H1 (cell line): ENCODE measurements at regions not wholly inside any gene's neighbourhood (a gene's known extent, or its start where the extent isn't known, plus 50 kb on each side); places are given as distances from the start of the nearest gene placed in this dataset.

Experiments used
- CTCF ChIA-PET: fragments of 300-600 bp; sonication (Branson Sonifier 250); formaldehyde crosslinking; loops from one replicate; lab custom pipeline; 2021; ENCODE audit not compliant: partially characterized antibody; lab: Charles Lee
- POLR2A ChIA-PET: fragments of 300-600 bp; sonication (Branson Sonifier 250); formaldehyde crosslinking; loops from one replicate; lab custom pipeline; 2021; ENCODE audit warnings: inconsistent platforms; ENCODE audit not compliant: partially characterized antibody; lab: Charles Lee
- DNase-seq, 2 experiments: peaks; one replicate each; pipeline versions ENCODE4 v3.0.0 to v3.0.0-alpha.2; 2010 to 2022; ENCODE audit warnings: low spot score in 2 of 2, low read depth in 1 of 2, mixed read lengths in 1 of 2
- FAIRE-seq: peaks from 2 replicates; lab custom pipeline; 2011; peaks lifted over from hg19 to GRCh38; lab: Jason Lieb, UNC
- H2AFZ ChIP-seq: 2 replicates; pipeline ENCODE4 v1.8.1; 2012; ENCODE audit warnings: low read length, inconsistent platforms
- H2AK5ac ChIP-seq: 2 replicates; pipeline ENCODE4 v1.6.1; 2013; ENCODE audit warnings: low read depth, low read length
- H2BK120ac ChIP-seq: replicated peaks from 2 replicates; pipeline ENCODE3; 2013; ENCODE audit warnings: low read depth, low read length, inconsistent platforms
- H2BK12ac ChIP-seq: 2 replicates; pipeline ENCODE4 v1.6.1; 2013; ENCODE audit warnings: low read depth, low read length
- H2BK15ac ChIP-seq: 2 replicates; pipeline ENCODE4 v1.6.1; 2013; ENCODE audit warnings: low read length
- H2BK20ac ChIP-seq: 2 replicates; pipeline ENCODE4 v1.6.1; 2013; ENCODE audit warnings: low read length
- H2BK5ac ChIP-seq: 2 replicates; pipeline ENCODE4 v1.6.1; 2013; ENCODE audit warnings: low read depth, low read length
- H3K14ac ChIP-seq: 2 replicates; pipeline ENCODE4 v1.6.1; 2013; ENCODE audit warnings: inconsistent platforms; ENCODE audit not compliant: insufficient read length
- H3K18ac ChIP-seq: 2 replicates; pipeline ENCODE4 v1.6.1; 2013; ENCODE audit warnings: low read length; ENCODE audit errors: extremely low read depth
- H3K23ac ChIP-seq: 2 replicates; pipeline ENCODE4 v1.6.1; 2013; ENCODE audit warnings: inconsistent platforms; ENCODE audit not compliant: insufficient read length
- H3K23me2 ChIP-seq: 2 replicates; pipeline ENCODE4 v1.6.1; 2013; ENCODE audit warnings: low read depth, low read length
- H3K27ac ChIP-seq: 2 replicates; pipeline ENCODE4 v1.6.1; 2011; ENCODE audit warnings: low read depth, low read length, inconsistent platforms
- H3K27me3 ChIP-seq, 4 experiments: replicated peaks in 1 of 4; 1 replicate in 1 of 4; 2 replicates in 3 of 4; pipeline versions ENCODE4 v1.6.1 to v1.8.1; 2011 to 2013; ENCODE audit warnings: low read length in 3 of 4, mild to moderate bottlenecking in 3 of 4, inconsistent platforms in 2 of 4, mixed read lengths in 2 of 4, moderate library complexity in 1 of 4; ENCODE audit not compliant: control insufficient read depth in 3 of 4, insufficient read depth in 3 of 4; ENCODE audit errors: extremely low read depth in 1 of 4
- H3K36me3 ChIP-seq, 4 experiments: 2 replicates each; pipeline versions ENCODE4 v1.6.1 to v1.8.1; 2011 to 2013; ENCODE audit warnings: mild to moderate bottlenecking in 4 of 4, low read length in 3 of 4, moderate library complexity in 2 of 4, control low read depth in 1 of 4, inconsistent platforms in 1 of 4; ENCODE audit not compliant: insufficient read depth in 4 of 4, control insufficient read depth in 2 of 4
- H3K4ac ChIP-seq: replicated peaks from 2 replicates; pipeline ENCODE3; 2013; ENCODE audit warnings: low read length, low read depth, mixed read lengths, inconsistent platforms; ENCODE audit not compliant: insufficient read length
- H3K4me1 ChIP-seq, 4 experiments: replicated peaks in 1 of 4; 1 replicate in 1 of 4; 2 replicates in 3 of 4; pipeline versions ENCODE4 v1.6.1 to v1.8.1; 2011 to 2013; ENCODE audit warnings: low read length in 3 of 4, inconsistent platforms in 2 of 4, mixed read lengths in 1 of 4; ENCODE audit not compliant: insufficient read depth in 4 of 4, control insufficient read depth in 3 of 4
- H3K4me2 ChIP-seq, 2 experiments: 2 replicates each; pipeline versions ENCODE4 v1.6.1 to v1.8.1; 2011 to 2013; ENCODE audit warnings: low read depth in 2 of 2, low read length in 2 of 2, control low read depth in 1 of 2, inconsistent platforms in 1 of 2, mild to moderate bottlenecking in 1 of 2; ENCODE audit not compliant: insufficient read depth in 1 of 2
- H3K4me3 ChIP-seq, 4 experiments: fragments of 200-600, 300-600 bp in 1 of 4; sonication (generic), shearing (Covaris generic), sonication (Bioruptor Twin) in 1 of 4; 2 replicates each; pipeline versions ENCODE4 v1.5.1 to v1.8.1; 2011 to 2016; ENCODE audit warnings: low read length in 4 of 4, low read depth in 3 of 4, control low read depth in 2 of 4, inconsistent platforms in 2 of 4, mild to moderate bottlenecking in 2 of 4, mixed read lengths in 1 of 4, moderate library complexity in 1 of 4; ENCODE audit not compliant: insufficient read depth in 2 of 4; ENCODE audit errors: extremely low read depth in 1 of 4
- H3K56ac ChIP-seq: replicated peaks from 2 replicates; pipeline ENCODE3; 2013; ENCODE audit warnings: low read depth, mild to moderate bottlenecking, mixed read lengths, low read length, inconsistent platforms; ENCODE audit not compliant: insufficient read length
- H3K79me1 ChIP-seq: 2 replicates; pipeline ENCODE4 v1.6.1; 2013; ENCODE audit warnings: low read depth, low read length, control low read depth
- H3K79me2 ChIP-seq, 2 experiments: 2 replicates each; pipeline versions ENCODE4 v1.6.1 to v1.8.1; 2012 to 2013; ENCODE audit warnings: low read length in 2 of 2, mild to moderate bottlenecking in 2 of 2, inconsistent platforms in 1 of 2; ENCODE audit not compliant: insufficient read depth in 2 of 2, control insufficient read depth in 1 of 2
- H3K9ac ChIP-seq, 4 experiments: replicated peaks in 1 of 4; 1 replicate in 1 of 4; 2 replicates in 3 of 4; pipeline versions ENCODE4 v1.6.1 to v1.8.1; 2011 to 2013; ENCODE audit warnings: low read depth in 3 of 4, low read length in 3 of 4, control low read depth in 2 of 4, mild to moderate bottlenecking in 2 of 4, moderate library complexity in 2 of 4, inconsistent platforms in 1 of 4; ENCODE audit errors: extremely low read depth in 1 of 4
- H3K9me3 ChIP-seq, 2 experiments: 2 replicates each; pipeline versions ENCODE4 v1.6.1 to v1.8.1; 2012 to 2013; ENCODE audit warnings: mild to moderate bottlenecking in 2 of 2, moderate library complexity in 2 of 2, control low read depth in 1 of 2, inconsistent platforms in 1 of 2, low read depth in 1 of 2, low read length in 1 of 2, mixed read lengths in 1 of 2; ENCODE audit not compliant: insufficient read depth in 2 of 2
- H4K20me1 ChIP-seq, 2 experiments: replicated peaks in 1 of 2; 2 replicates each; pipeline versions ENCODE3 to v1.8.1; 2011 to 2013; ENCODE audit warnings: inconsistent platforms in 2 of 2, low read length in 2 of 2, mild to moderate bottlenecking in 1 of 2; ENCODE audit not compliant: insufficient read depth in 2 of 2, control insufficient read depth in 1 of 2
- H4K5ac ChIP-seq: 2 replicates; pipeline ENCODE4 v1.6.1; 2013; ENCODE audit warnings: low read length, low read depth, mixed read lengths, inconsistent platforms; ENCODE audit not compliant: insufficient read length
- H4K8ac ChIP-seq: 2 replicates; pipeline ENCODE4 v1.8.0; 2013; ENCODE audit warnings: mild to moderate bottlenecking, moderate library complexity, low read length, inconsistent platforms; ENCODE audit not compliant: insufficient read depth; ENCODE audit errors: extremely low read depth
- H4K91ac ChIP-seq: replicated peaks from 2 replicates; pipeline ENCODE3; 2013; ENCODE audit warnings: low read length, mixed read lengths, inconsistent platforms; ENCODE audit not compliant: insufficient read length
- ASH2L ChIP-seq: fragments of 200-600, 300-600 bp; sonication (generic); IDR thresholded peaks from one replicate; pipeline ENCODE4 v1.7.1; 2017; ENCODE audit warnings: low read length
- HDAC6 ChIP-seq: IDR thresholded peaks from one replicate; pipeline ENCODE4 v1.7.1; 2012; ENCODE audit warnings: low read depth, mild to moderate bottlenecking, inconsistent platforms, low read length, moderate library complexity
- SIN3A ChIP-seq, 2 experiments: IDR thresholded peaks in 1 of 2; conservative IDR thresholded peaks in 1 of 2; 2 replicates each; pipeline ENCODE4 v1.6.1; 2011 to 2012; ENCODE audit warnings: low read length in 2 of 2, improper control_type of control experiment in 1 of 2, low read depth in 1 of 2, mild to moderate bottlenecking in 1 of 2
- SIRT6 ChIP-seq: IDR thresholded peaks from one replicate; pipeline ENCODE4 v1.7.1; 2012; ENCODE audit warnings: low read length, inconsistent platforms
- SP4 ChIP-seq: IDR thresholded peaks from 2 replicates; pipeline ENCODE4 v1.6.1; 2012; ENCODE audit warnings: low read length, inconsistent platforms
- SRF ChIP-seq: IDR thresholded peaks from 2 replicates; pipeline ENCODE4 v1.6.1; 2011; ENCODE audit warnings: mild to moderate bottlenecking, low read depth, low read length, moderate library complexity
- WGBS, 2 experiments: shearing (Covaris generic) in 1 of 2; methylation state at CpG; one replicate each; pipeline versions ENCODE4 v1.1.6 to v1.1.7; 2013 to 2015; ENCODE audit warnings: low lambda C conversion rate in 2 of 2, mixed read lengths in 2 of 2, inconsistent platforms in 1 of 2, low coverage in 1 of 2, missing lambda C conversion rate in 1 of 2; ENCODE audit not compliant: insufficient replicate concordance in 2 of 2, insufficient coverage in 1 of 2, insufficient read length in 1 of 2; ENCODE audit errors: extremely low coverage in 1 of 2, missing lambda C conversion rate in 1 of 2; 5-methylcytosine and 5-hydroxymethylcytosine counted together

GRCh38 chr11:90997241-90997640 is 774.4 kb upstream of the CHORDC1 start:
- H4K5ac ChIP-seq = no peak overlapping the region
- no peak overlapping the region for H3K4me3 ChIP-seq
- no peaks in the 10 kb centered on the region for H3K36me3 ChIP-seq
- TF ChIP-seq SP4 (no peak), ASH2L (no peak), HDAC6 (no peak), SIN3A (conservative IDR thresholded peaks at IDR 0.05 in 1 of 2, IDR thresholded peaks at IDR 0.05 in 1 of 2; ENCODE audit: low read depth in 1 of 2, low read length in 2 of 2) (no peak), SIRT6 (no peak), SRF (no peak)
- H3K56ac ChIP-seq = no peak overlapping the region
- H3K27me3 ChIP-seq = no peaks in the 10 kb centered on the region
- H3K79me2 ChIP-seq = no peaks in the 10 kb centered on the region
- H3K4ac ChIP-seq = no peak overlapping the region
- H3K9me3 ChIP-seq = no peaks in the 10 kb centered on the region
- H3K4me2 ChIP-seq = no peak overlapping the region
- DNase-seq (no peak), FAIRE-seq (no peak)
- H2BK15ac ChIP-seq = no peak overlapping the region
- H2AFZ ChIP-seq = no peak overlapping the region
- no peak overlapping the region for H3K14ac ChIP-seq
- H3K18ac ChIP-seq = no peak overlapping the region
- ChIA-PET CTCF (no interaction called here), POLR2A (no interaction called here)
- H4K91ac ChIP-seq = no peak overlapping the region
- no peaks in the 10 kb centered on the region for H3K23me2 ChIP-seq
- no peak overlapping the region for H3K9ac ChIP-seq
- no peaks in the 10 kb centered on the region for H3K4me1 ChIP-seq
- no peaks in the 10 kb centered on the region for H3K79me1 ChIP-seq
- no peak overlapping the region for H2BK5ac ChIP-seq
- H3K23ac ChIP-seq = no peak overlapping the region
- no peak overlapping the region for H2AK5ac ChIP-seq
- no peak overlapping the region for H2BK12ac ChIP-seq
- no peak overlapping the region for H4K8ac ChIP-seq
- H2BK20ac ChIP-seq = no peak overlapping the region
- 92% methylated on average over 3 of the region's 3 CpGs; no CpG with 5 or more reads in 1 of the 2 experiments for WGBS, 2 experiments
- H3K27ac ChIP-seq = no peak overlapping the region
- no peaks in the 10 kb centered on the region for H4K20me1 ChIP-seq
- H2BK120ac ChIP-seq = no peak overlapping the region
